Chondrocyte (in vitro differentiated cells): ENCODE measurements at regions not wholly inside any gene's neighbourhood (a gene's known extent, or its start where the extent isn't known, plus 50 kb on each side); places are given as distances from the start of the nearest gene placed in this dataset.

Source experiments
- DNase-seq: peaks from one replicate; pipeline ENCODE4 v3.0.0; 2021; ENCODE audit warnings: mixed read lengths, low spot score
- H3K27ac Mint-ChIP-seq: one replicate; pipeline ENCODE4 v1.8.0; 2021; ENCODE audit warnings: mild to moderate bottlenecking, moderate library complexity, mixed read lengths; ENCODE audit not compliant: unreplicated experiment
- H3K27me3 Mint-ChIP-seq: 2 replicates; pipeline ENCODE4 v1.8.0; 2021; ENCODE audit warnings: low read depth, mixed read lengths
- H3K36me3 Mint-ChIP-seq: 2 replicates; pipeline ENCODE4 v1.8.0; 2021; ENCODE audit warnings: low read depth, mixed read lengths
- H3K4me1 Mint-ChIP-seq: 2 replicates; pipeline ENCODE4 v1.8.0; 2021; ENCODE audit warnings: low read depth, mild to moderate bottlenecking, mixed read lengths
- H3K4me3 Mint-ChIP-seq: one replicate; pipeline ENCODE4 v1.8.0; 2021; ENCODE audit warnings: mild to moderate bottlenecking, moderate library complexity, mixed read lengths; ENCODE audit not compliant: unreplicated experiment
- H3K9me3 Mint-ChIP-seq: 2 replicates; pipeline ENCODE4 v1.8.0; 2021; ENCODE audit warnings: low read depth, mixed read lengths
- TF ChIP-seq, protein P1 (sequence below): fragments of 200-600 bp; sonication (generic); IDR thresholded peaks from 2 replicates; pipeline ENCODE4 v1.5.0; 2021; ENCODE audit warnings: antibody characterized with exemption, mild to moderate bottlenecking, moderate library complexity

DNA sequence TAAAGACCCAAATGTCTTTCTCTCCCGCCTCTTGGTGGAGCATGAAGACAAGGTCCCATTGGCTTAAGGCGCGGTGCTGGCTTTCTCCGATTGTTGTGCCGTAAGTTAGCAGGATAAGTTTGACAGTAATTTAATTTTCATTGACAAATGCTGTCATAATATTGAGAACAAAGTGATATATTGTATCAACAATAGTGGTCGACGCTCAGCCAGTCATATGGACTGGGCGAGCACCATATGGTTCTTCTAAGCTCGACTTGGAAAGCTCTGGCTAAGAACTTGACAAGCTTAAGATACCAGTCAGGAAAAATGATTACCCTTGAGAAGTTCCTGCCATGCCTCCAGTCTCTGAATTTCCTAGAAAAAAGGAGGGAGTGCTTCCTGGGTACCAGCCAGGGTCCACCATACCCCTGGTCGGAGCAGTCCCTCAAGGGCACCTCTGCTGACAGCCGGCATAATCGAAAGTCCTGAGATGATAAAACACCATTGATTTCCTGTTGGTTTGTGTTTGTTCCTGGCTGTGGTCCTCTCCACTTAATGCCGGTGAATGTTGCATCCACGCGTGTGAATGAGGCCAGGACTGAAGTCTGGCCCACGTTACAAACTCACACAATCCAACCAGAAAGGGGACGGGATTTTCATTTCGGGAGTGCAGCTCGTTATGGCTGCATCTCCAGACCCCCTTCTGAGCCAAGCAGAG lies 262.1 kb downstream of the ZNF536 start:
- H3K36me3 Mint-ChIP-seq, result no peaks in the 10 kb centered on the region
- TF ChIP-seq, protein P1, sequence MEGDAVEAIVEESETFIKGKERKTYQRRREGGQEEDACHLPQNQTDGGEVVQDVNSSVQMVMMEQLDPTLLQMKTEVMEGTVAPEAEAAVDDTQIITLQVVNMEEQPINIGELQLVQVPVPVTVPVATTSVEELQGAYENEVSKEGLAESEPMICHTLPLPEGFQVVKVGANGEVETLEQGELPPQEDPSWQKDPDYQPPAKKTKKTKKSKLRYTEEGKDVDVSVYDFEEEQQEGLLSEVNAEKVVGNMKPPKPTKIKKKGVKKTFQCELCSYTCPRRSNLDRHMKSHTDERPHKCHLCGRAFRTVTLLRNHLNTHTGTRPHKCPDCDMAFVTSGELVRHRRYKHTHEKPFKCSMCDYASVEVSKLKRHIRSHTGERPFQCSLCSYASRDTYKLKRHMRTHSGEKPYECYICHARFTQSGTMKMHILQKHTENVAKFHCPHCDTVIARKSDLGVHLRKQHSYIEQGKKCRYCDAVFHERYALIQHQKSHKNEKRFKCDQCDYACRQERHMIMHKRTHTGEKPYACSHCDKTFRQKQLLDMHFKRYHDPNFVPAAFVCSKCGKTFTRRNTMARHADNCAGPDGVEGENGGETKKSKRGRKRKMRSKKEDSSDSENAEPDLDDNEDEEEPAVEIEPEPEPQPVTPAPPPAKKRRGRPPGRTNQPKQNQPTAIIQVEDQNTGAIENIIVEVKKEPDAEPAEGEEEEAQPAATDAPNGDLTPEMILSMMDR, result no peak
- no peak overlapping the region for H3K4me3 Mint-ChIP-seq
- no peak for DNase-seq
- no peak overlapping the region for H3K27ac Mint-ChIP-seq
- no peaks in the 10 kb centered on the region for H3K27me3 Mint-ChIP-seq
- no peaks in the 10 kb centered on the region for H3K4me1 Mint-ChIP-seq
- peaks cover 26% of the 10 kb centered on the region for H3K9me3 Mint-ChIP-seq

DNA sequence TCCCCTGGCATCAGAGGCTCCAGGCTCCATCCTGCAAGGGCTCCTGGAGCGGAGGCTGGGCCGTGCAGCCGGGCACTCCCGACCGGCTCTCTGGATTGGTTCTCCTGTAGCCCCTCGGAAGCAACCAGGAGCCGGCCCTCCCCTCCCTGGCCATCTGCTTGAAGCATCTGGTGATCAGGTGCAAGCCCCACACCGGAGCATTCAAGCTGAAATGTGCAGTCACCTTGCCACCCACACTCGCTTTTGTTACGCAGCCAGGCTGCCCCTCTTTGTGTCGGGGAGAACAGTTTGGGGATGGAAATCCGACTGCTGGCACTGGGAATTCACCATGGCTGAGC lies 258.8 kb downstream of the ZNF536 start:
- DNase-seq, result peak; percentile 87
- Mint-ChIP-seq H3K9me3 (peaks cover 9% of the 10 kb centered on the region), H3K4me3 (no peak overlapping the region), H3K27me3 (no peaks in the 10 kb centered on the region), H3K27ac (no peak overlapping the region), H3K36me3 (no peaks in the 10 kb centered on the region), H3K4me1 (peaks cover 8% of the 10 kb centered on the region)
- TF ChIP-seq, protein P1, result no peak

DNA sequence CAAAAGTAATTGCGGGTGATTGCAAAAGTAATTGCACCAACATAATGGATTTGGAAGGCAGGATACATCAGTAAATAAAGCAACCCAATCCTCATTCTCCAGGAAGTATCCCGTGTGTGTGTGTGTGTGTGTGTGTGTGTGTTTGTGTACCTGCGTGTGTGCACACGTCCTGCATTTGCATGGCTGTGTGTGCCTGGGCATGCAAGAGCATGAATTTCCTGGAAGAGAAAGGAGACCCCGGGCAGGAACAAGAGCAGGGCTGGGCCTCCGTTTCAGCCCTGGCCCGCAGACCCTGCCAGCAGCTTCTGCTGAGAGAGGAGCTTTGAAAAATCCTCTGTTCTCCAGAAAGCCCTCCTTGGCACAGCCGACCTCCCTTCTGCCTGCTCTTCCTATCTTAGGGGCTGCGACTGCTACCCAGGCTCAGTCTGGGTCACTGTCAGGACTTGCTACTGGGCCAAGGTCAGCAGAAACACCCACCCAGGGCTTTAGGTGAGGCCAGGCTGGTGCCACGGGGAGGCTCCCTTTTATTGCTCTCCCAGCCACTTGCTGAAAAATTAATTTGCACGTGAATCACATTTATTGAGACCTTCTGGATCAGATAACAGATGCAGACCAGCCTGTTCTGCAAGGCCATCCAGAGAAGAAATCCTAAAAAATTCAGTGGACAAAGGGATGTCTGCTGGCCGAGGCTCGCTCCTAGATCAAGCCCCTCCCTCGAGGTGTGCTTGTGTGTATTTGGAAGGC lies 258.3 kb downstream of the ZNF536 start:
- no peak overlapping the region for H3K4me3 Mint-ChIP-seq
- H3K4me1 Mint-ChIP-seq, result peaks cover 8% of the 10 kb centered on the region
- no peaks in the 10 kb centered on the region for H3K27me3 Mint-ChIP-seq
- TF ChIP-seq, protein P1, result no peak
- no peak for DNase-seq
- H3K27ac Mint-ChIP-seq, result no peak overlapping the region
- H3K9me3 Mint-ChIP-seq, result peaks cover 8% of the 10 kb centered on the region
- H3K36me3 Mint-ChIP-seq, result no peaks in the 10 kb centered on the region

DNA sequence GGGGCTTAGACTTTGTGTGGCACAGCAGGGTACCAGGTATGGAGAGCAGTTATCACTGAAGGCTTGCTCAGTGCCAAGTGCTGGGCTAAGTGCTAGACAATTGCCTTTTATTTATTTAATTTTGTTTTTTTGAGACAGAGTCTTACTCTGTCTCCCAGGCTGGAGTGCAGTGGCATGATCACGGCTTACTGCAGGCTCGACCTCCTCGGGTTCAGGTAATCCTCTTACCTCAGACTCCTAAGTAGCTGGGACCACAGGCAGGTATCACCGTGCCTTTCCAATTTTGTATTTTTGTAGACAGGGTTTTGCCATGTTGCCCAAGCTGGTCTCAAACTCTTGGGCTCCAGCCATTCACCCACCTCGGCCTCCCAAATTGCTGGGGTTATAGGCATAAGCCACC lies 256.9 kb downstream of the ZNF536 start:
- DNase-seq, result no peak
- Mint-ChIP-seq H3K27me3 (no peaks in the 10 kb centered on the region), H3K9me3 (peaks cover 13% of the 10 kb centered on the region), H3K4me1 (peaks cover 8% of the 10 kb centered on the region), H3K36me3 (no peaks in the 10 kb centered on the region), H3K4me3 (no peak overlapping the region), H3K27ac (no peak overlapping the region)
- TF ChIP-seq, protein P1, result no peak

DNA sequence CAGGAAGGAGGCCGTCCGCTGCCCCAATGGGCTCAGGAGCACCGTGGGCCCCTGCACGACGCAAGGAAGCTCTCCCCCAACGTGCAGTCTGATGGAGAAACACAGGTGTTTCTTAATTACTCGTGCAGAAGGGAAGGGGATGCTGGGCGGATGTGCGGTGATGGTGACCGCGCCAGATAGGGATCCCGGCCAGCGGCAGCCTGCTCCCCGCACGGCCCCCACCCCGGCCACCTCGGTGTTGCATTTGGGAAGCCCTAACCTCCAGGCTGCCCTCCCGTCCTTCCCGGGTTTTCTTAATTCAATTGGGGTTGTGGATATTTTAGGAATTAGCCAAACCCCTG lies 254.4 kb downstream of the ZNF536 start:
- Mint-ChIP-seq H3K4me1 (peaks cover 8% of the 10 kb centered on the region), H3K9me3 (peaks cover 26% of the 10 kb centered on the region), H3K27ac (no peak overlapping the region), H3K36me3 (no peaks in the 10 kb centered on the region), H3K27me3 (no peaks in the 10 kb centered on the region), H3K4me3 (no peak overlapping the region)
- TF ChIP-seq, protein P1, result no peak
- no peak for DNase-seq
